Adrenal gland (tissue), 9 donors: ENCODE measurements at regions not wholly inside any gene's neighbourhood (a gene's known extent, or its start where the extent isn't known, plus 50 kb on each side); places are given as distances from the start of the nearest gene placed in this dataset.

Experiments used
- DNase-seq, 7 donors: peaks; one replicate each; pipeline ENCODE4 v3.0.0-alpha.2; 2019 to 2020
- H3K27ac ChIP-seq, 5 donors: fragments of 200-600 bp; sonication (generic) in 4 of 5; 1 replicate in 3 of 5; 2 replicates in 2 of 5; pipeline versions ENCODE4 v1.5.1 to v1.8.0; 2016 to 2020; ENCODE audit warnings: mild to moderate bottlenecking in 1 of 5
- H3K27me3 ChIP-seq: fragments of 200-600 bp; 2 replicates; pipeline ENCODE4 v1.8.0; 2021
- H3K36me3 ChIP-seq, 2 donors: fragments of 200-600 bp; replicated peaks in 1 of 2; 1 replicate in 1 of 2; 2 replicates in 1 of 2; pipeline versions ENCODE4 v1.5.1 to v1.8.0; 2018 to 2022
- H3K4me1 ChIP-seq, 2 donors: fragments of 200-600 bp; replicated peaks in 1 of 2; 1 replicate in 1 of 2; 2 replicates in 1 of 2; pipeline versions ENCODE4 v1.5.1 to v1.8.0; 2018 to 2021
- H3K4me3 ChIP-seq, 4 donors: fragments of 200-600 bp; sonication (generic) in 3 of 4; one replicate each; pipeline ENCODE4 v1.5.1; 2016 to 2018
- H3K9me3 ChIP-seq, 3 donors: fragments of 200-600 bp; sonication (generic) in 1 of 3; replicated peaks in 1 of 3; 1 replicate in 2 of 3; 2 replicates in 1 of 3; pipeline versions ENCODE4 v1.5.1 to v1.8.0; 2016 to 2021
- POLR2A ChIP-seq, 2 donors: fragments of 450-650 bp; IDR thresholded peaks; one replicate each; pipeline ENCODE4 v1.6.1; 2017; ENCODE audit warnings: antibody characterized with exemption in 2 of 2, mild to moderate bottlenecking in 2 of 2, moderate library complexity in 1 of 2
- WGBS, 4 donors: extraction: QIAGEN DNeasy Blood & Tissue Kit in 2 of 4; methylation state at CpG; one replicate each; pipeline versions ENCODE4 v1.1.5 to v1.1.7; 2013 to 2017; 5-methylcytosine and 5-hydroxymethylcytosine counted together
- intact Hi-C, 2 donors: fragments of 100-400 bp; cut with DNase I; formaldehyde crosslinking; loops; one replicate each; pipeline versions ENCODE4 v1.14.1 to v1.15.0; 2022 to 2023
- TF ChIP-seq, protein P1 (sequence below), 6 experiments: fragments of 450-650 bp in 4 of 6; fragments of 200-600 bp in 2 of 6; sonication (generic) in 1 of 6; IDR thresholded peaks; 1 replicate in 5 of 6; 2 replicates in 1 of 6; pipeline versions ENCODE4 v1.5.1 to v1.8.0; 2016 to 2021; ENCODE audit warnings: antibody characterized with exemption in 6 of 6, mild to moderate bottlenecking in 2 of 6, moderate library complexity in 1 of 6
- donor health status: healthy with polysubstance abuse.
- donor health status: Bipolar disorder and iron deficiency.
- donor health status: DM: yes; HTN: yes; CAD: no.
- donor health status: DM: no; HTN: no; CAD: no.
- donor health status: DM: no; HTN: no; CAD: no.

DNA sequence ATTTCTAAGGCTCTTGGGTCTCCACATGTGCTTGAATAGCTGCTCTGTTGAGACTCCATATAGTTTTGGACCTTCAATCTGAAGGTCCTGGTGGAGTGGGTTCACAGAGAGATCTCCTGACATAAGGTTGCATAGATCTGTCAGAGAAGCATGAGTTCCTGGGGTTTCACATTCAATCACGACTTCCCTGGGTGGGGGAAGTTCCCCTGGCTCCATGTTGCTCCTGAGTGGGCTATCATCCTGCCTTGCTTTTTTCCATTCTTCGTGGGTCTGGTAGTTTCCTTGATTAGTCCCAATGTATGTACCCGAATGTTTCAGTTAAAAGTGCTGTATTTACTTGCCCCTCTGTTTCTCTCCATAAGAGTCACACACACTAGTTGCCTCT, 181.8 kb downstream of the RASSF9 start:
- 70 to 85% (median 74%) methylated on average over 3 of the region's 3 CpGs for WGBS, 4 donors
- no peaks in the 10 kb centered on the region for H3K36me3 ChIP-seq
- intact Hi-C loops, result no loop called here
- no peaks in the 10 kb centered on the region for H3K27me3 ChIP-seq
- TF ChIP-seq, protein P1, sequence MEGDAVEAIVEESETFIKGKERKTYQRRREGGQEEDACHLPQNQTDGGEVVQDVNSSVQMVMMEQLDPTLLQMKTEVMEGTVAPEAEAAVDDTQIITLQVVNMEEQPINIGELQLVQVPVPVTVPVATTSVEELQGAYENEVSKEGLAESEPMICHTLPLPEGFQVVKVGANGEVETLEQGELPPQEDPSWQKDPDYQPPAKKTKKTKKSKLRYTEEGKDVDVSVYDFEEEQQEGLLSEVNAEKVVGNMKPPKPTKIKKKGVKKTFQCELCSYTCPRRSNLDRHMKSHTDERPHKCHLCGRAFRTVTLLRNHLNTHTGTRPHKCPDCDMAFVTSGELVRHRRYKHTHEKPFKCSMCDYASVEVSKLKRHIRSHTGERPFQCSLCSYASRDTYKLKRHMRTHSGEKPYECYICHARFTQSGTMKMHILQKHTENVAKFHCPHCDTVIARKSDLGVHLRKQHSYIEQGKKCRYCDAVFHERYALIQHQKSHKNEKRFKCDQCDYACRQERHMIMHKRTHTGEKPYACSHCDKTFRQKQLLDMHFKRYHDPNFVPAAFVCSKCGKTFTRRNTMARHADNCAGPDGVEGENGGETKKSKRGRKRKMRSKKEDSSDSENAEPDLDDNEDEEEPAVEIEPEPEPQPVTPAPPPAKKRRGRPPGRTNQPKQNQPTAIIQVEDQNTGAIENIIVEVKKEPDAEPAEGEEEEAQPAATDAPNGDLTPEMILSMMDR (IDR thresholded peaks at IDR 0.05), result no peak
- TF ChIP-seq POLR2A (IDR thresholded peaks at IDR 0.05), result no peak
- no peaks in the 10 kb centered on the region for H3K4me1 ChIP-seq
- H3K4me3 ChIP-seq, result no peak overlapping the region
- H3K27ac ChIP-seq, result no peak overlapping the region
- no peak for DNase-seq
- H3K9me3 ChIP-seq, result no peaks in the 10 kb centered on the region

DNA sequence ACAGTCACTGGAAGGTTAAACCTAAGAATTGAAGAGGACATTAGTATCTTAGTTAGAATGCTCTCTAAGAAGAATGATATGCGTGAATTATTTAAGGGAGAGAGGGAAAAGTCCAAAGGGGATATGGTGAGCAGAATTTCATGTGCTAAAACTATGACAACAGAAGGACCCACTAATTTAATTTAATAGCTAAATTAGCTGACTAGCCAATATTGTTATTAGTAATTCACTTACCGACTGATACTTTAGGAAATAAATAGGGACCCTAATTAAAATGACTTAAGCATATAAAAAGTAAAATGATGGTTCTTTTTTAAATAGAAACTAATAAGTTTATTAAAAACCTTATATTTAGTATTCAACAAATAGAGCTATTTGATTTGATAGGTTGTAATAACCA, 179.6 kb downstream of the RASSF9 start:
- intact Hi-C loops, result no loop called here
- H3K4me1 ChIP-seq, result no peaks in the 10 kb centered on the region
- H3K36me3 ChIP-seq, result no peaks in the 10 kb centered on the region
- TF ChIP-seq, protein P1 (IDR thresholded peaks at IDR 0.05), result no peak
- TF ChIP-seq POLR2A (IDR thresholded peaks at IDR 0.05), result no peak
- no peak for DNase-seq
- no peaks in the 10 kb centered on the region for H3K9me3 ChIP-seq
- no peaks in the 10 kb centered on the region for H3K27me3 ChIP-seq
- no peak overlapping the region for H3K4me3 ChIP-seq
- 84 to 96% (median 89%) methylated on average over 2 of the region's 2 CpGs for WGBS, 4 donors
- H3K27ac ChIP-seq, result no peak overlapping the region

DNA sequence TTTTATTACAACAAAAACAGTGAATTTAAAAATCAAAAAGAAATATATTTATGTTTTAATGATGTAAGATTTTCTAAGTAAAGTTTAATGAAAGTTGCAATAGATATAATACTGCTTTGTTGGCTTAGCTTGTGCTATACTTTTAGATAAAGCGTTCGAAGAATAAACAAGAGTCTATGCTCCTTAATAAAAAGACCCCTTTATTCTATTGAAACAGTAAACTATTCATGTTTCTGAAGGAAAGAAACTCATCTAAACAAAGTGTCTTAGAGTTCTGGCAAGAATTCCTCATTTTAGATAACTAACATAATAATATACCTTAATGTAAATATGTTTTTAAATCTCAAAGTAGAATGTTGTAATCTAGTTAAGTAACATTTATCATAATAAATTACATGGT, 179.0 kb downstream of the RASSF9 start:
- 81 to 91% (median 87%) methylated on average over 2 of the region's 2 CpGs for WGBS, 4 donors
- no peaks in the 10 kb centered on the region for H3K36me3 ChIP-seq
- no peak overlapping the region for H3K4me3 ChIP-seq
- no peaks in the 10 kb centered on the region for H3K27me3 ChIP-seq
- no peak for TF ChIP-seq POLR2A (IDR thresholded peaks at IDR 0.05)
- TF ChIP-seq, protein P1 (IDR thresholded peaks at IDR 0.05), result no peak
- DNase-seq, result no peak
- H3K27ac ChIP-seq, result no peak overlapping the region
- intact Hi-C loops, result no loop called here
- no peaks in the 10 kb centered on the region for H3K4me1 ChIP-seq
- no peaks in the 10 kb centered on the region for H3K9me3 ChIP-seq

DNA sequence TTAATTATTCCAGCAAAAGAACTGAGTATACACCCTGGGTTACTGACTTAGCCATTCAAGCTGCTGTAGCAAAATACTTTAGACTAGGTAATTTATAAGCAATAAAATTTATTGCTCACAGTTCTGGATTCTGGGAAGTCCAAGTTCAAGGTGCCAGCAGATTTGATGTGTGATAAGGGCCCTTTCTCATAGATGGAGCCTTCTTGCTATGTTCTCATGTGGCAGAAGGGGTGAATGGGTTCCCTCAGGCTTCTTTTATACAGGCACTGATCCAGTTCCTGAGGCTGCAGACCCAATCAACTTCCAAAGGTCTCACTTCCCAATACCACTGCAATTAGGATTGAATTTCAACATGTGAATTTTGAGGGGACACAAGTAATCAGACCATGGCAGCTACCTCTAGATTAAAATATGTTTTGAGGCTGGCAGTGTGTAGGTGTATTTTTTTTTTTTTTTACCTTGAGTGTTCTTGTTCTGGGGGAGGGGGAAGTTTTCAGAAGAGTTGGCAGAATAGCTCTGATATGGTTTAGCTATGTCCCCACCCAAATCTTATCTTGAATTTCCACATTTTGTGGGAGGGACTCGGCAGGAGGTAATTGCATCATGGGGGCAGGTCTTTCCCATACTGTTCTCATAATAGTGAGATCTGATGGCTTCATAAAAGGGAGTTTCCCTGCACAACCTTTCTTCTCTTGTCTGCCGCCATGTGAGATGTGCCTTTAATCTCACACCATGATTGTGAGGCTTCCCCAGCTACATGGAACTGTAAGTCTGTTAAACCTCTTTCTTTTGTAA, 178.2 kb downstream of the RASSF9 start:
- intact Hi-C loops, result no loop called here
- no peaks in the 10 kb centered on the region for H3K27me3 ChIP-seq
- DNase-seq, result no peak
- H3K4me1 ChIP-seq, result no peaks in the 10 kb centered on the region
- H3K4me3 ChIP-seq, result no peak overlapping the region
- H3K27ac ChIP-seq, result no peak overlapping the region
- WGBS, 4 donors, result 87 to 96% (median 94%) methylated on average over 2 of the region's 2 CpGs
- no peaks in the 10 kb centered on the region for H3K36me3 ChIP-seq
- H3K9me3 ChIP-seq, result no peaks in the 10 kb centered on the region
- no peak for TF ChIP-seq POLR2A (IDR thresholded peaks at IDR 0.05)
- TF ChIP-seq, protein P1 (IDR thresholded peaks at IDR 0.05), result no peak
